Mucosa of descending colon (tissue), 3 donors: ENCODE measurements at regions not wholly inside any gene's neighbourhood (a gene's known extent, or its start where the extent isn't known, plus 50 kb on each side); places are given as distances from the start of the nearest gene placed in this dataset.

Source experiments
- ATAC-seq: fragments of 200-7000 bp; cut with Tn5 transposase; one replicate; pipeline ENCODE4 v1.9.1; 2020; ENCODE audit warnings: mild to moderate bottlenecking, moderate library complexity
- DNase-seq, 3 donors: peaks; one replicate each; pipeline ENCODE4 v3.0.0-alpha.2; 2020
- H3K36me3 ChIP-seq: fragments of 200-600 bp; one replicate; pipeline ENCODE4 v1.8.0; 2021; ENCODE audit warnings: low read depth, mild to moderate bottlenecking
- H3K4me1 ChIP-seq: fragments of 200-600 bp; one replicate; pipeline ENCODE4 v1.8.0; 2021; ENCODE audit warnings: low read depth, mild to moderate bottlenecking
- H3K4me3 ChIP-seq: fragments of 200-600 bp; one replicate; pipeline ENCODE4 v1.8.0; 2021; ENCODE audit warnings: mild to moderate bottlenecking
- H3K9me3 ChIP-seq: fragments of 200-600 bp; one replicate; pipeline ENCODE4 v1.8.0; 2021; ENCODE audit warnings: mild to moderate bottlenecking
- CTCF ChIP-seq: fragments of 200-600 bp; IDR thresholded peaks from one replicate; pipeline ENCODE4 v1.8.0; 2022; ENCODE audit warnings: antibody characterized with exemption, mild to moderate bottlenecking
- intact Hi-C, 2 donors: fragments of 100-400 bp; cut with DNase I in 1 of 2; cut with micrococcal nuclease in 1 of 2; formaldehyde crosslinking; loops; one replicate each; pipeline versions ENCODE4 v1.11.0 to v1.11.1; 2022; cut with DNase I, micrococcal nuclease
- donor health status: DM: no; HTN: no; CAD: no; lungs with moderate emphysema.
- donor health status: DM: no; HTN: no; CAD: no.
- donor health status: DM: no; HTN: yes; CAD: no.

DNA sequence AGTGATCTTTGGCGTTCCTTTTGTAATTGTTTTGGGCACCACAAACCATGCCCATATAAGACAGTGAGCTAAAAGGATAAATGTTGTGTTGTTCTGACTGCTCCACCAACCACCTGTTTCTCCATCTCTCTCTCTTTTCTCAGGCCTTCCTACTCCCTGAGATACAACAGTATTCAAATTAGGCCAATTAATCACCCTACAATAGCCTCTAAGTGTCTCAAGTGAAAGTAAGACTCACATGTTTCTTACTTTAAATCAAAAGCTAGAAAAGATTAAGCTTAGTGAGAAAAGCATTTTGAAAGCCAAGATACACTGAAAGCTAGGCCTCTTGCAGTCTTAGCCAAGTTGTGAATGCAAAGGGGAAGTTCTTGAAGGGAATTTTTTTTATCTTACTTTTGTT is 268.8 kb upstream of the NREP start:
- no peaks in the 10 kb centered on the region for H3K9me3 ChIP-seq
- H3K4me1 ChIP-seq: no peaks in the 10 kb centered on the region
- no peak for ATAC-seq
- intact Hi-C loops: no loop called here
- no peaks in the 10 kb centered on the region for H3K36me3 ChIP-seq
- no peak for DNase-seq
- no peak overlapping the region for H3K4me3 ChIP-seq
- TF ChIP-seq CTCF: no peak

DNA sequence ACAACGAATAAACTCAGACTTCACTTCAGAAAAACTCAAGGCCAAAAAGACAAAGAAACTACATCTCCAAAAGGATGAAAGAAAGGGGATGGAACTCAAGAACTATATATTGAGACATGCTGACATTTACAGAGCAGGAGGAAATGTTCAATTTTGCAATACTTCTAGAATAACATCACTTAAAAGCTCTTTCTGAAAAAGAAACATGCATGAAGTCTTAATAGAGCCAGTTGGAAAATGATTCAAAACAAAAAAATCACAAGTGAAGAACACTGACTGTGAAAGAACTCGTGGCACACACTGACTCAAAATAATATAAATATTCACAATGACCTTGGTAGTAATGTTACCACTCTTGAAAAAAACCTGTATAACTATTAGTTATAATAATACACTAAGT is 267.8 kb upstream of the NREP start:
- intact Hi-C loops: no loop called here

GRCh38 chr5:112024221-112024620 is 267.2 kb upstream of the NREP start:
- H3K4me1 ChIP-seq: no peaks in the 10 kb centered on the region
- intact Hi-C loops: no loop called here
- H3K9me3 ChIP-seq: no peaks in the 10 kb centered on the region
- no peak for TF ChIP-seq CTCF
- no peak overlapping the region for H3K4me3 ChIP-seq
- no peak for ATAC-seq
- no peak for DNase-seq
- H3K36me3 ChIP-seq: no peaks in the 10 kb centered on the region

More for the DNA sequence above, 267.8 kb upstream of the NREP start:
- DNase-seq: no peak
- TF ChIP-seq CTCF: no peak
- no peaks in the 10 kb centered on the region for H3K4me1 ChIP-seq
- H3K4me3 ChIP-seq: no peak overlapping the region
- ATAC-seq: no peak
- H3K36me3 ChIP-seq: no peaks in the 10 kb centered on the region
- no peaks in the 10 kb centered on the region for H3K9me3 ChIP-seq

DNA sequence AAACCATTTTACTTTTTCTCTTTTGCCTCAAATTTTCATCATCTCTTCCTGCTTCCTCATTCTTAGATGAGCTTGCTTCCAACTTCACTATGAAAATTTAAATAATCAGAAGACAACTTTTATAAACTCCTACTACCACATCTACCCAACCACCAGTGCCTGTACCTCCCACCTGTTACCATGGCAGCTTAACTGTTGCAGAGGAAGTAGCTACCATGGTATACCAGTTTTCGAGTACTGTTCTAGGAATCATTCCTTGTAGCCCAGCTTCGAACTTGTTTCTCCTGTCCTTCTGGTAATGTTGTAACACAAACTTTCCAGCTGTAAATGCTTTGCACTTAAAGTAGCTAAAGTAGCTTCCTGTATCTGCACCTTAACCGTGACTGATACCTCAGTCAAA is 266.8 kb upstream of the NREP start:
- no peak for TF ChIP-seq CTCF
- no peaks in the 10 kb centered on the region for H3K36me3 ChIP-seq
- intact Hi-C loops: no loop called here
- DNase-seq (no peak), ATAC-seq (no peak)
- no peaks in the 10 kb centered on the region for H3K4me1 ChIP-seq
- H3K9me3 ChIP-seq: no peaks in the 10 kb centered on the region
- H3K4me3 ChIP-seq: no peak overlapping the region

- DNase-seq: no peak
- H3K4me3 ChIP-seq: no peak overlapping the region
- H3K9me3 ChIP-seq: no peaks in the 10 kb centered on the region
- TF ChIP-seq CTCF: no peak
- no peaks in the 10 kb centered on the region for H3K36me3 ChIP-seq
- no peaks in the 10 kb centered on the region for H3K4me1 ChIP-seq
- intact Hi-C loops: no loop called here
- no peak for ATAC-seq
Measured at GRCh38 chr5:112018846-112019245, 261.9 kb upstream of the NREP start.

- H3K9me3 ChIP-seq: no peaks in the 10 kb centered on the region
- H3K4me3 ChIP-seq: no peak overlapping the region
- intact Hi-C loops: no loop called here
- TF ChIP-seq CTCF: no peak
- ATAC-seq: no peak
- no peaks in the 10 kb centered on the region for H3K4me1 ChIP-seq
- no peak for DNase-seq
- no peaks in the 10 kb centered on the region for H3K36me3 ChIP-seq
Measured at GRCh38 chr5:112016980-112017379, 260.0 kb upstream of the NREP start.
